IMR-90 (cell line): ENCODE measurements at regions not wholly inside any gene's neighbourhood (a gene's known extent, or its start where the extent isn't known, plus 50 kb on each side); places are given as distances from the start of the nearest gene placed in this dataset.

Experiments used
- ATAC-seq: fragments of 200-7000 bp; cut with Tn5 transposase; 2 replicates; pipeline ENCODE4 v1.9.1; 2020; ENCODE audit warnings: low read depth, mild to moderate bottlenecking, moderate library complexity
- BruUV-seq: library from RNA; stranded (reverse); fragments of 400-500 nt; replicated peaks from 2 replicates; lab custom pipeline; 2021; lab: Mats Ljungman, UMichigan
- CTCF ChIA-PET: fragments of 300-600 bp; formaldehyde crosslinking; extraction: SDS; loops from one replicate; lab custom pipeline; 2021; ENCODE audit warnings: antibody characterized with exemption; lab: Yijun Ruan, JAX
- POLR2A ChIA-PET: fragments of 300-600 bp; sonication (Branson Sonifier 250); formaldehyde crosslinking; loops from one replicate; lab custom pipeline; 2022; ENCODE audit warnings: antibody characterized with exemption; ENCODE audit not compliant: unreplicated experiment; lab: Charles Lee
- DNase-seq: peaks from one replicate; pipeline ENCODE4 v3.0.0; 2013
- H2AFZ ChIP-seq: replicated peaks from 2 replicates; pipeline ENCODE3; 2013; ENCODE audit warnings: low read length, mild to moderate bottlenecking; ENCODE audit not compliant: poor library complexity
- H2AK5ac ChIP-seq: 2 replicates; pipeline ENCODE4 v1.6.1; 2013; ENCODE audit warnings: low read depth, low read length, inconsistent platforms
- H2AK9ac ChIP-seq: replicated peaks from 2 replicates; pipeline ENCODE3; 2013; ENCODE audit warnings: mild to moderate bottlenecking, low read depth, low read length, moderate library complexity; ENCODE audit not compliant: poor library complexity
- H2BK120ac ChIP-seq: 2 replicates; pipeline ENCODE4 v1.6.1; 2013; ENCODE audit warnings: low read depth, low read length, inconsistent platforms
- H2BK15ac ChIP-seq: 3 replicates; pipeline ENCODE4 v1.6.1; 2013; ENCODE audit warnings: low read depth, low read length, inconsistent platforms
- H2BK20ac ChIP-seq: 2 replicates; pipeline ENCODE4 v1.6.1; 2013; ENCODE audit warnings: low read depth, mild to moderate bottlenecking, inconsistent platforms, low read length, moderate library complexity
- H2BK5ac ChIP-seq: 2 replicates; pipeline ENCODE4 v1.6.1; 2013; ENCODE audit warnings: mild to moderate bottlenecking, low read depth, low read length, inconsistent platforms; ENCODE audit not compliant: poor library complexity, severe bottlenecking
- H3K14ac ChIP-seq: replicated peaks from 2 replicates; pipeline ENCODE4 v1.6.1; 2013; ENCODE audit warnings: low read depth, low read length, inconsistent platforms
- H3K18ac ChIP-seq: 2 replicates; pipeline ENCODE4 v1.6.1; 2013; ENCODE audit warnings: low read depth, low read length, control low read depth
- H3K23ac ChIP-seq: 2 replicates; pipeline ENCODE4 v1.6.1; 2013; ENCODE audit warnings: low read depth, low read length, inconsistent platforms
- H3K27ac ChIP-seq: 2 replicates; pipeline ENCODE4 v1.5.1; 2013; ENCODE audit warnings: mild to moderate bottlenecking, control low read depth, low read length; ENCODE audit not compliant: insufficient read depth
- H3K27me3 ChIP-seq: 2 replicates; pipeline ENCODE4 v1.6.1; 2013; ENCODE audit warnings: low read length; ENCODE audit not compliant: control insufficient read depth, insufficient read depth
- H3K36me3 ChIP-seq: 2 replicates; pipeline ENCODE4 v1.6.1; 2013; ENCODE audit warnings: low read length, mixed read lengths; ENCODE audit not compliant: control insufficient read depth, insufficient read depth
- H3K4ac ChIP-seq: 2 replicates; pipeline ENCODE4 v1.6.1; 2013; ENCODE audit warnings: low read depth, low read length, inconsistent platforms
- H3K4me1 ChIP-seq: 2 replicates; pipeline ENCODE4 v1.6.1; 2013; ENCODE audit warnings: low read length, mixed read lengths; ENCODE audit not compliant: control insufficient read depth, insufficient read depth
- H3K4me2 ChIP-seq: 2 replicates; pipeline ENCODE4 v1.6.1; 2013; ENCODE audit warnings: low read depth, mild to moderate bottlenecking, control low read depth, low read length, moderate library complexity
- H3K4me3 ChIP-seq: 2 replicates; pipeline ENCODE4 v1.5.1; 2013; ENCODE audit warnings: low read depth, mild to moderate bottlenecking, control low read depth, low read length, moderate library complexity; ENCODE audit not compliant: insufficient read depth
- H3K56ac ChIP-seq: 2 replicates; pipeline ENCODE4 v1.6.1; 2013; ENCODE audit warnings: low read length, inconsistent platforms; ENCODE audit not compliant: insufficient read depth; ENCODE audit errors: extremely low read depth
- H3K79me1 ChIP-seq, 2 experiments: 2 replicates each; pipeline ENCODE4 v1.6.1; 2013; ENCODE audit warnings: low read length in 2 of 2, inconsistent platforms in 1 of 2, low read depth in 1 of 2
- H3K9ac ChIP-seq: 2 replicates; pipeline ENCODE4 v1.6.1; 2013; ENCODE audit warnings: low read depth, low read length, control low read depth
- H3K9me1 ChIP-seq: 2 replicates; pipeline ENCODE4 v1.6.1; 2013; ENCODE audit warnings: low read length, inconsistent platforms; ENCODE audit not compliant: insufficient read depth
- H3K9me3 ChIP-seq: 2 replicates; pipeline ENCODE4 v1.6.1; 2013; ENCODE audit warnings: low read length; ENCODE audit not compliant: control insufficient read depth, insufficient read depth
- H4K20me1 ChIP-seq: 2 replicates; pipeline ENCODE4 v1.6.1; 2013; ENCODE audit warnings: low read length, inconsistent platforms; ENCODE audit not compliant: insufficient read depth
- H4K5ac ChIP-seq: 2 replicates; pipeline ENCODE4 v1.6.1; 2013; ENCODE audit warnings: mild to moderate bottlenecking, low read depth, low read length, control low read depth
- H4K8ac ChIP-seq, 2 experiments: 2 replicates each; pipeline ENCODE4 v1.6.1; 2013; ENCODE audit warnings: low read depth in 2 of 2, low read length in 2 of 2, control low read depth in 1 of 2, inconsistent platforms in 1 of 2
- H4K91ac ChIP-seq: 2 replicates; pipeline ENCODE4 v1.6.1; 2013; ENCODE audit warnings: low read depth, low read length, inconsistent platforms; ENCODE audit not compliant: insufficient read depth
- CEBPB ChIP-seq: IDR thresholded peaks from 2 replicates; pipeline ENCODE4 v1.6.1; 2012; ENCODE audit warnings: low read depth, low read length, improper control_type of control experiment
- CHD1 ChIP-seq: IDR thresholded peaks from 2 replicates; pipeline ENCODE4 v1.6.1; 2012; ENCODE audit warnings: low read depth, low read length, improper control_type of control experiment
- CTCF ChIP-seq: conservative IDR thresholded peaks from 2 replicates; pipeline ENCODE4 v1.5.1; 2012; ENCODE audit warnings: mild to moderate bottlenecking, low read depth, low read length, improper control_type of control experiment
- FOS ChIP-seq: fragments of 150-350 bp; IDR thresholded peaks from 2 replicates; pipeline ENCODE4 v1.6.1; 2016; ENCODE audit warnings: low read depth, low read length
- MAZ ChIP-seq: IDR thresholded peaks from 2 replicates; pipeline ENCODE4 v1.6.1; 2012; ENCODE audit warnings: low read depth, mild to moderate bottlenecking, low read length, improper control_type of control experiment, moderate library complexity, borderline replicate concordance
- MXI1 ChIP-seq: IDR thresholded peaks from 2 replicates; pipeline ENCODE4 v1.6.1; 2012; ENCODE audit warnings: low read depth, mild to moderate bottlenecking, low read length, moderate library complexity, borderline replicate concordance
- POLR2A ChIP-seq: IDR thresholded peaks from 2 replicates; pipeline ENCODE4 v1.6.1; 2012; ENCODE audit warnings: mild to moderate bottlenecking, low read depth, low read length
- RAD21 ChIP-seq: IDR thresholded peaks from 2 replicates; pipeline ENCODE4 v1.6.1; 2012; ENCODE audit warnings: low read length, improper control_type of control experiment
- RFX5 ChIP-seq: IDR thresholded peaks from 2 replicates; pipeline ENCODE4 v1.8.0; 2012; ENCODE audit warnings: low read depth, mild to moderate bottlenecking, low read length, moderate library complexity
- SMC3 ChIP-seq: fragments of 150-350 bp; IDR thresholded peaks from 2 replicates; pipeline ENCODE4 v1.6.1; 2016; ENCODE audit warnings: low read depth, mild to moderate bottlenecking, antibody characterized with exemption, low read length, moderate library complexity
- WGBS, 2 experiments: methylation state at CpG; one replicate each; pipeline versions ENCODE4 v1.1.5 to v1.1.7; 2013; ENCODE audit warnings: missing lambda C conversion rate in 2 of 2; ENCODE audit not compliant: insufficient read length in 1 of 2; ENCODE audit errors: extremely low coverage in 2 of 2; 5-methylcytosine and 5-hydroxymethylcytosine counted together
- dilution Hi-C: fragments of 300-500 bp; cut with HindIII; formaldehyde crosslinking; loops from one replicate; pipeline ENCODE4 v1.14.3; 2018; ENCODE audit warnings: low sequenced_read_pairs; ENCODE audit not compliant: unreplicated experiment
- in situ Hi-C: fragments of 300-500 bp; cut with MboI; formaldehyde crosslinking; loops from 3 replicates; pipeline ENCODE4 v1.14.3; 2019; ENCODE audit warnings: low sequenced_read_pairs, inconsistent platforms, mixed read lengths
- intact Hi-C: fragments of 100-400 bp; cut with micrococcal nuclease; formaldehyde crosslinking; loops from 2 replicates; pipeline ENCODE4 v1.10.0; 2022

- Histone ChIP-seq H3K9ac (no peak overlapping the region), H3K4me3 (no peak overlapping the region), H4K91ac (no peak overlapping the region), H3K27me3 (no peaks in the 10 kb centered on the region), H2BK15ac (no peak overlapping the region), H2AK5ac (no peak overlapping the region), H3K4ac (no peak overlapping the region), H2AFZ (no peak overlapping the region), H4K8ac (no peak overlapping the region), H3K18ac (no peak overlapping the region), H4K5ac (no peak overlapping the region), H2AK9ac (no peak overlapping the region), H3K79me1 (no peaks in the 10 kb centered on the region), H3K4me2 (no peak overlapping the region), H3K9me1 (no peaks in the 10 kb centered on the region), H3K9me3 (no peaks in the 10 kb centered on the region), H2BK5ac (no peak overlapping the region), H3K27ac (no peak overlapping the region), H3K14ac (no peak overlapping the region), H2BK20ac (peak overlapping the region; percentile 25; the same call in 1 of the 2 replicates), H3K4me1 (peaks cover 4% of the 10 kb centered on the region; the same call in 1 of the 2 replicates), H3K56ac (no peak overlapping the region), H3K36me3 (no peaks in the 10 kb centered on the region), H2BK120ac (no peak overlapping the region), H3K23ac (no peak overlapping the region), H4K20me1 (no peaks in the 10 kb centered on the region)
- intact Hi-C loops = no loop called here
- ChIA-PET CTCF (no interaction called here), POLR2A (no interaction called here)
- dilution Hi-C loops = no loop called here
- in situ Hi-C loops = no loop called here
- no CpG with 5 or more reads among the region's 1 CpG for WGBS, 2 experiments
- BruUV-seq = no TSS peak
- DNase-seq (peak; percentile 51), ATAC-seq (no peak)
- no peak for TF ChIP-seq CTCF
- no peak for TF ChIP-seq POLR2A
- no peak for TF ChIP-seq MXI1
- no peak for TF ChIP-seq CHD1
- TF ChIP-seq SMC3 = no peak
- TF ChIP-seq FOS = peak; percentile 23; the same call in 1 of the 2 replicates
- TF ChIP-seq MAZ = no peak
- TF ChIP-seq RAD21 = no peak
- TF ChIP-seq RFX5 = no peak
- 0 out of 2 replicates have a peak, but pooled peaks have one; percentile 48 for TF ChIP-seq CEBPB
Observed at GRCh38 chr2:107584577-107584976, 242.1 kb upstream of the RGPD4 start.
